Neural progenitor cell (in vitro differentiated cells): ENCODE measurements at regions not wholly inside any gene's neighbourhood (a gene's known extent, or its start where the extent isn't known, plus 50 kb on each side); places are given as distances from the start of the nearest gene placed in this dataset.

ENCODE experiments used
- DNase-seq: peaks from one replicate; pipeline ENCODE4 v3.0.0-alpha.2; 2016; ENCODE audit warnings: low spot score
- H2AFZ ChIP-seq: fragments of 200-600 bp; sonication (generic); replicated peaks from 2 replicates; pipeline ENCODE4 v1.6.1; 2016; ENCODE audit warnings: antibody characterized with exemption
- H3F3A ChIP-seq: fragments of 200-600 bp; sonication (generic); 2 replicates; pipeline ENCODE4 v1.6.1; 2016; ENCODE audit warnings: antibody characterized with exemption, low read depth
- H3K27ac ChIP-seq: fragments of 200-600 bp; sonication (generic); 2 replicates; pipeline ENCODE4 v1.5.1; 2016; ENCODE audit warnings: mild to moderate bottlenecking
- H3K27me3 ChIP-seq: fragments of 200-600 bp; sonication (generic); 2 replicates; pipeline ENCODE4 v1.6.1; 2016; ENCODE audit warnings: mild to moderate bottlenecking, moderate library complexity
- H3K36me3 ChIP-seq: fragments of 200-600 bp; sonication (generic); 2 replicates; pipeline ENCODE4 v1.5.1; 2016
- H3K4me1 ChIP-seq: fragments of 200-600 bp; sonication (generic); 2 replicates; pipeline ENCODE4 v1.6.1; 2016; ENCODE audit warnings: mixed run types
- H3K4me2 ChIP-seq: fragments of 200-600 bp; sonication (generic); 2 replicates; pipeline ENCODE4 v1.6.1; 2016
- H3K4me3 ChIP-seq: fragments of 200-600 bp; sonication (generic); 2 replicates; pipeline ENCODE4 v1.5.1; 2016
- H3K79me2 ChIP-seq: fragments of 200-600 bp; sonication (generic); 2 replicates; pipeline ENCODE4 v1.6.1; 2016; ENCODE audit warnings: low read depth
- H3K9ac ChIP-seq: fragments of 200-600 bp; sonication (generic); 2 replicates; pipeline ENCODE4 v1.6.1; 2016
- H3K9me3 ChIP-seq: fragments of 200-600 bp; sonication (generic); 2 replicates; pipeline ENCODE4 v1.5.1; 2016; ENCODE audit warnings: low read depth
- H4K20me1 ChIP-seq: fragments of 200-600 bp; sonication (generic); 2 replicates; pipeline ENCODE4 v1.6.1; 2016; ENCODE audit warnings: low read depth
- H3K27ac Mint-ChIP-seq: 3 replicates; pipeline ENCODE4 v1.8.0; 2021; ENCODE audit warnings: mixed read lengths
- H3K27me3 Mint-ChIP-seq: 2 replicates; pipeline ENCODE4 v1.8.0; 2022; ENCODE audit warnings: low read depth, mild to moderate bottlenecking, inconsistent platforms, moderate library complexity, mixed read lengths; ENCODE audit not compliant: insufficient read depth
- H3K36me3 Mint-ChIP-seq: 3 replicates; pipeline ENCODE4 v1.8.0; 2021; ENCODE audit warnings: mixed read lengths
- H3K4me1 Mint-ChIP-seq: 3 replicates; pipeline ENCODE4 v1.8.0; 2021; ENCODE audit warnings: mixed read lengths
- H3K4me3 Mint-ChIP-seq: 3 replicates; pipeline ENCODE4 v1.8.0; 2021; ENCODE audit warnings: mild to moderate bottlenecking, moderate library complexity, mixed read lengths
- H3K9me3 Mint-ChIP-seq: 3 replicates; pipeline ENCODE4 v1.8.0; 2020; ENCODE audit warnings: mixed read lengths
- CTCF ChIP-seq: fragments of 200-600 bp; sonication (generic); IDR thresholded peaks from 2 replicates; pipeline ENCODE4 v1.5.1; 2017; ENCODE audit warnings: antibody characterized with exemption, mild to moderate bottlenecking
- EZH2 ChIP-seq: fragments of 200-600 bp; sonication (generic); IDR thresholded peaks from 2 replicates; pipeline ENCODE4 v1.6.1; 2017; ENCODE audit warnings: antibody characterized with exemption, mild to moderate bottlenecking, moderate library complexity
- EZH2phosphoT487 ChIP-seq: fragments of 200-600 bp; sonication (generic); IDR thresholded peaks from 2 replicates; pipeline ENCODE4 v1.6.1; 2017; ENCODE audit warnings: antibody characterized with exemption

- Histone ChIP-seq H2AFZ (no peak overlapping the region), H4K20me1 (no peaks in the 10 kb centered on the region), H3K4me1 (peaks cover 5% of the 10 kb centered on the region), H3K9ac (no peak overlapping the region), H3K27ac (no peak overlapping the region), H3K79me2 (no peaks in the 10 kb centered on the region), H3K4me2 (no peak overlapping the region), H3K27me3 (no peaks in the 10 kb centered on the region), H3K36me3 (no peaks in the 10 kb centered on the region), H3K4me3 (no peak overlapping the region), H3F3A (peaks cover 4% of the 10 kb centered on the region), H3K9me3 (no peaks in the 10 kb centered on the region)
- H3K4me3 Mint-ChIP-seq: no peak overlapping the region
- no peaks in the 10 kb centered on the region for H3K36me3 Mint-ChIP-seq
- no peak overlapping the region for H3K27ac Mint-ChIP-seq
- H3K9me3 Mint-ChIP-seq: peaks cover 4% of the 10 kb centered on the region
- DNase-seq: no peak
- TF ChIP-seq CTCF: no peak
- TF ChIP-seq EZH2phosphoT487: no peak
- TF ChIP-seq EZH2: no peak
- H3K4me1 Mint-ChIP-seq: no peaks in the 10 kb centered on the region
- peaks cover 7% of the 10 kb centered on the region for H3K27me3 Mint-ChIP-seq
Observed at GRCh38 chr4:37023996-37024395, 220.5 kb upstream of the NWD2 start.

DNA sequence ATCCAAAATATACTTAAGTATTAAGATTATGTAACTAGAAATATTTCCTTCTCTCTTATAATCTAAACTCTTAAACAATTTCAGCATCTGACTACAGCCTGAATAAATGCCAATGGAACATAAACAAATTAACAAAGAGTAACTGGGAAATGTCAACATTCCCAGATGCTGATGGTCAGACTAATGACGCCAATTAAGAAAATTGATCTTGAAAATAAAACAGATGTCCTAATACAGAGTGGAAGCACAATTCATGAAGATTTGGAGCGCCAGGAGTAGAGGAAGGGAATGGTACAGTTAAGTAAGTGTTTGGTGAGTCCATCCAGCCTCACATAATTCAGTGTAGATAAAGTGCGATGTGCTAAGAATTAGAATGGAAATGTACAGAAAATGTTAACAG lies 203.7 kb upstream of the NWD2 start:
- Histone ChIP-seq H3K36me3 (no peaks in the 10 kb centered on the region), H3K79me2 (no peaks in the 10 kb centered on the region), H3K4me3 (no peak overlapping the region), H3K27ac (no peak overlapping the region), H4K20me1 (no peaks in the 10 kb centered on the region), H3K4me2 (no peak overlapping the region), H3F3A (no peaks in the 10 kb centered on the region), H2AFZ (no peak overlapping the region), H3K27me3 (no peaks in the 10 kb centered on the region), H3K4me1 (no peaks in the 10 kb centered on the region), H3K9me3 (no peaks in the 10 kb centered on the region), H3K9ac (no peak overlapping the region)
- DNase-seq: no peak
- H3K9me3 Mint-ChIP-seq: no peaks in the 10 kb centered on the region
- no peaks in the 10 kb centered on the region for H3K27me3 Mint-ChIP-seq
- TF ChIP-seq EZH2 (no peak), EZH2phosphoT487 (no peak), CTCF (no peak)
- no peak overlapping the region for H3K27ac Mint-ChIP-seq
- H3K4me3 Mint-ChIP-seq: no peak overlapping the region
- no peaks in the 10 kb centered on the region for H3K4me1 Mint-ChIP-seq
- no peaks in the 10 kb centered on the region for H3K36me3 Mint-ChIP-seq

DNA sequence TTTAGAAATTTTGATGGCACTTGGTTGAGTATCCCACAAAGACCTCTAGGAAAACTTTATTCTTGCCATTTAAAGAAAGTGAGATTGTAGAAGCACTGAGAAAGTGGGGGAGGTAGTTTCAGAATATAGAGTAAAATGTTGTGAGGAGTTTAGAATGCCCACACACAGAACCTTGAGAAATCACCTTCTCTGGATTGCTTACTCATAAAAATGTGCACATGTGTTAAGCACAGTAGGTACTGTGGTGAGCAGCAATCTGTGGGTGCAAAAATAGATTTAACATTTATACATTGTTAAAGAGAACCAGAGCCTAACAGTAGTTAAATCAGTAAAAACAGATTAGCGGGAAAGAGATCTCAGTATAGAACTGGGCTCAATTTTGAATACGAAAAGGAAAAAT lies 201.2 kb upstream of the NWD2 start:
- H3K27ac Mint-ChIP-seq: no peak overlapping the region

More for the DNA sequence above, 201.2 kb upstream of the NWD2 start:
- Histone ChIP-seq H2AFZ (no peak overlapping the region), H3K4me2 (no peak overlapping the region), H3K4me1 (no peaks in the 10 kb centered on the region), H3K9me3 (no peaks in the 10 kb centered on the region), H4K20me1 (no peaks in the 10 kb centered on the region), H3F3A (no peaks in the 10 kb centered on the region), H3K9ac (no peak overlapping the region), H3K79me2 (no peaks in the 10 kb centered on the region), H3K4me3 (no peak overlapping the region), H3K27ac (no peak overlapping the region), H3K27me3 (no peaks in the 10 kb centered on the region), H3K36me3 (no peaks in the 10 kb centered on the region)
- Mint-ChIP-seq H3K27me3 (no peaks in the 10 kb centered on the region), H3K9me3 (no peaks in the 10 kb centered on the region), H3K4me1 (no peaks in the 10 kb centered on the region), H3K36me3 (no peaks in the 10 kb centered on the region), H3K4me3 (no peak overlapping the region)
- DNase-seq: no peak
- TF ChIP-seq EZH2phosphoT487 (no peak), EZH2 (no peak), CTCF (no peak)
